Type B pancreatic cell (in vitro differentiated cells): ENCODE measurements at regions not wholly inside any gene's neighbourhood (a gene's known extent, or its start where the extent isn't known, plus 50 kb on each side); places are given as distances from the start of the nearest gene placed in this dataset.

Experiments
- DNase-seq: peaks from one replicate; pipeline ENCODE4 v3.0.0; 2021; ENCODE audit warnings: mixed read lengths; ENCODE audit not compliant: unreplicated experiment; ENCODE audit errors: extremely low spot score
- H3K27ac Mint-ChIP-seq: 2 replicates; pipeline ENCODE4 v1.8.0; 2021; ENCODE audit warnings: mild to moderate bottlenecking, mixed read lengths
- H3K27me3 Mint-ChIP-seq: 2 replicates; pipeline ENCODE4 v1.8.0; 2021; ENCODE audit warnings: mixed read lengths
- H3K36me3 Mint-ChIP-seq: 2 replicates; pipeline ENCODE4 v1.8.0; 2021; ENCODE audit warnings: mixed read lengths
- H3K4me1 Mint-ChIP-seq: one replicate; pipeline ENCODE4 v1.8.0; 2021; ENCODE audit warnings: mixed read lengths; ENCODE audit not compliant: unreplicated experiment
- H3K4me3 Mint-ChIP-seq: 2 replicates; pipeline ENCODE4 v1.8.0; 2021; ENCODE audit warnings: mild to moderate bottlenecking, mixed read lengths
- H3K9me3 Mint-ChIP-seq: 2 replicates; pipeline ENCODE4 v1.8.0; 2021; ENCODE audit warnings: mixed read lengths
- CTCF ChIP-seq: fragments of 200-600 bp; sonication (generic); conservative IDR thresholded peaks from 2 replicates; pipeline ENCODE4 v1.5.0; 2021; ENCODE audit warnings: antibody characterized with exemption, mild to moderate bottlenecking

GRCh38 chr19:5392486-5392885 lies 51.9 kb upstream of the PTPRS start:
- DNase-seq, result no peak
- H3K9me3 Mint-ChIP-seq, result no peaks in the 10 kb centered on the region
- peaks cover 11% of the 10 kb centered on the region for H3K4me1 Mint-ChIP-seq
- no peak overlapping the region for H3K27ac Mint-ChIP-seq
- no peak overlapping the region for H3K4me3 Mint-ChIP-seq
- H3K27me3 Mint-ChIP-seq, result peaks cover 65% of the 10 kb centered on the region
- H3K36me3 Mint-ChIP-seq, result no peaks in the 10 kb centered on the region
- no peak for TF ChIP-seq CTCF

GRCh38 chr19:5393088-5393487 lies 52.5 kb upstream of the PTPRS start:
- no peak for TF ChIP-seq CTCF
- Mint-ChIP-seq H3K36me3 (no peaks in the 10 kb centered on the region), H3K4me1 (peaks cover 17% of the 10 kb centered on the region), H3K4me3 (no peak overlapping the region), H3K27ac (no peak overlapping the region), H3K27me3 (peaks cover 69% of the 10 kb centered on the region), H3K9me3 (no peaks in the 10 kb centered on the region)
- no peak for DNase-seq

- Mint-ChIP-seq H3K4me1 (peaks cover 19% of the 10 kb centered on the region), H3K27ac (no peak overlapping the region), H3K27me3 (peaks cover 65% of the 10 kb centered on the region), H3K4me3 (no peak overlapping the region), H3K9me3 (no peaks in the 10 kb centered on the region), H3K36me3 (no peaks in the 10 kb centered on the region)
- DNase-seq, result no peak
- TF ChIP-seq CTCF, result no peak
Measured at GRCh38 chr19:5394551-5395505, 54.2 kb upstream of the PTPRS start.

GRCh38 chr19:5395556-5395955 lies 54.9 kb upstream of the PTPRS start:
- H3K4me3 Mint-ChIP-seq, result no peak overlapping the region
- no peak for DNase-seq
- peaks cover 64% of the 10 kb centered on the region for H3K27me3 Mint-ChIP-seq
- no peak overlapping the region for H3K27ac Mint-ChIP-seq
- H3K4me1 Mint-ChIP-seq, result peaks cover 19% of the 10 kb centered on the region
- no peaks in the 10 kb centered on the region for H3K9me3 Mint-ChIP-seq
- H3K36me3 Mint-ChIP-seq, result no peaks in the 10 kb centered on the region
- TF ChIP-seq CTCF, result no peak

- Mint-ChIP-seq H3K27me3 (peaks cover 68% of the 10 kb centered on the region), H3K4me3 (peak overlapping the region; percentile 27)
Measured at GRCh38 chr19:5396096-5396939, 55.7 kb upstream of the PTPRS start.

More at GRCh38 chr19:5396096-5396939, 55.7 kb upstream of the PTPRS start:
- no peak for DNase-seq
- peaks cover 19% of the 10 kb centered on the region for H3K4me1 Mint-ChIP-seq
- H3K9me3 Mint-ChIP-seq, result no peaks in the 10 kb centered on the region
- H3K27ac Mint-ChIP-seq, result no peak overlapping the region
- no peak for TF ChIP-seq CTCF
- H3K36me3 Mint-ChIP-seq, result no peaks in the 10 kb centered on the region
